ENCODE measurements at regions not wholly inside any gene's neighbourhood (a gene's known extent, or its start where the extent isn't known, plus 50 kb on each side); places are given as distances from the start of the nearest gene placed in this dataset.

- Histone ChIP-seq H3K4me1 (ENCODE audit: insufficient read depth, low read length, severe bottlenecking) (no peaks in the 10 kb centered on the region), H3F3A (ENCODE audit: insufficient read depth, low read length) (no peaks in the 10 kb centered on the region), H4K20me1 (ENCODE audit: insufficient read depth, low read length) (no peaks in the 10 kb centered on the region), H3K36me3 (ENCODE audit: insufficient read depth, low read length) (no peaks in the 10 kb centered on the region), H2AFZ (ENCODE audit: low read length) (no peak overlapping the region), H3K4me3 (ENCODE audit: low read depth, low read length, poor library complexity, severe bottlenecking) (no peak overlapping the region), H3K9me3 (ENCODE audit: low read length) (no peaks in the 10 kb centered on the region), H3K9me2 (ENCODE audit: low read depth, low read length) (no peaks in the 10 kb centered on the region), H3K27me3 (ENCODE audit: insufficient read depth, low read length) (no peaks in the 10 kb centered on the region; the same call in 1 of the 2 replicates), H3K27ac (ENCODE audit: low read depth, low read length, poor library complexity, severe bottlenecking) (no peak overlapping the region), H3K4me2 (ENCODE audit: low read length) (no peak overlapping the region), H3K9ac (ENCODE audit: low read length) (no peak overlapping the region), H3K79me2 (ENCODE audit: insufficient read depth, low read length) (no peaks in the 10 kb centered on the region)
- no peak for TF ChIP-seq EZH2 (IDR thresholded peaks at IDR 0.05; ENCODE audit: borderline replicate concordance, low read length)
- TF ChIP-seq, protein P1, sequence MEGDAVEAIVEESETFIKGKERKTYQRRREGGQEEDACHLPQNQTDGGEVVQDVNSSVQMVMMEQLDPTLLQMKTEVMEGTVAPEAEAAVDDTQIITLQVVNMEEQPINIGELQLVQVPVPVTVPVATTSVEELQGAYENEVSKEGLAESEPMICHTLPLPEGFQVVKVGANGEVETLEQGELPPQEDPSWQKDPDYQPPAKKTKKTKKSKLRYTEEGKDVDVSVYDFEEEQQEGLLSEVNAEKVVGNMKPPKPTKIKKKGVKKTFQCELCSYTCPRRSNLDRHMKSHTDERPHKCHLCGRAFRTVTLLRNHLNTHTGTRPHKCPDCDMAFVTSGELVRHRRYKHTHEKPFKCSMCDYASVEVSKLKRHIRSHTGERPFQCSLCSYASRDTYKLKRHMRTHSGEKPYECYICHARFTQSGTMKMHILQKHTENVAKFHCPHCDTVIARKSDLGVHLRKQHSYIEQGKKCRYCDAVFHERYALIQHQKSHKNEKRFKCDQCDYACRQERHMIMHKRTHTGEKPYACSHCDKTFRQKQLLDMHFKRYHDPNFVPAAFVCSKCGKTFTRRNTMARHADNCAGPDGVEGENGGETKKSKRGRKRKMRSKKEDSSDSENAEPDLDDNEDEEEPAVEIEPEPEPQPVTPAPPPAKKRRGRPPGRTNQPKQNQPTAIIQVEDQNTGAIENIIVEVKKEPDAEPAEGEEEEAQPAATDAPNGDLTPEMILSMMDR (IDR thresholded peaks at IDR 0.05; ENCODE audit: low read length), result no peak
Observed at GRCh38 chr13:97822377-97822776, 131.1 kb upstream of the IPO5 start.

GRCh38 chr13:97826421-97827012, 127.0 kb upstream of the IPO5 start:
- Histone ChIP-seq H3F3A (ENCODE audit: insufficient read depth, low read length) (no peaks in the 10 kb centered on the region), H3K4me2 (ENCODE audit: low read length) (no peak overlapping the region), H3K79me2 (ENCODE audit: insufficient read depth, low read length) (no peaks in the 10 kb centered on the region), H3K27ac (ENCODE audit: low read depth, low read length, poor library complexity, severe bottlenecking) (no peak overlapping the region), H3K4me1 (ENCODE audit: insufficient read depth, low read length, severe bottlenecking) (no peaks in the 10 kb centered on the region), H3K27me3 (ENCODE audit: insufficient read depth, low read length) (no peaks in the 10 kb centered on the region; the same call in 1 of the 2 replicates), H3K36me3 (ENCODE audit: insufficient read depth, low read length) (no peaks in the 10 kb centered on the region), H3K9ac (ENCODE audit: low read length) (no peak overlapping the region), H3K9me3 (ENCODE audit: low read length) (no peaks in the 10 kb centered on the region), H3K9me2 (ENCODE audit: low read depth, low read length) (no peaks in the 10 kb centered on the region), H2AFZ (ENCODE audit: low read length) (no peak overlapping the region), H4K20me1 (ENCODE audit: insufficient read depth, low read length) (no peaks in the 10 kb centered on the region), H3K4me3 (ENCODE audit: low read depth, low read length, poor library complexity, severe bottlenecking) (no peak overlapping the region)
- TF ChIP-seq EZH2 (IDR thresholded peaks at IDR 0.05; ENCODE audit: borderline replicate concordance, low read length), result no peak
- TF ChIP-seq, protein P1 (IDR thresholded peaks at IDR 0.05; ENCODE audit: low read length), result no peak

DNA sequence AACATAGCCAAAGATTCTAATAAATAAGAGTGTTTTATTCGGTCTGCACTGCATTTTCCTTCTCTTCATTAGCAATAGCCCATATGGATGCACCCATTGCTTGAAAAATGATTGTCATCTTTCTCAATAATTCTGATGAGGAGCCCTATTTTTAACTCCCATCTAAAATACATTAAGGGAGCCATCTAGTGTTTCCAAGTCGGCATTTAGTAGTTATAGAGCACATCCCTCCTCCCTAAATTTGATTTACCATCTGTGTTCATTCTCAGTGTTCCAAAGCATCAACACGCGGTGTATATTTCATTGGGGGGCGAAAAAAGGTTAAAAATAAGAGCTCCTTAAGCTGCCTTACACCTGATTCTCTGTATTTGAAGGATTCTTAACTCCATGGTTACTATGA, 119.2 kb upstream of the IPO5 start:
- Histone ChIP-seq H3K4me3 (ENCODE audit: low read depth, low read length, poor library complexity, severe bottlenecking) (no peak overlapping the region), H3K9ac (ENCODE audit: low read length) (no peak overlapping the region), H3K36me3 (ENCODE audit: insufficient read depth, low read length) (no peaks in the 10 kb centered on the region), H2AFZ (ENCODE audit: low read length) (no peak overlapping the region), H3K4me1 (ENCODE audit: insufficient read depth, low read length, severe bottlenecking) (no peaks in the 10 kb centered on the region), H3K27me3 (ENCODE audit: insufficient read depth, low read length) (no peaks in the 10 kb centered on the region), H3K4me2 (ENCODE audit: low read length) (no peak overlapping the region), H4K20me1 (ENCODE audit: insufficient read depth, low read length) (no peaks in the 10 kb centered on the region), H3K27ac (ENCODE audit: low read depth, low read length, poor library complexity, severe bottlenecking) (no peak overlapping the region), H3K9me2 (ENCODE audit: low read depth, low read length) (no peaks in the 10 kb centered on the region), H3K79me2 (ENCODE audit: insufficient read depth, low read length) (no peaks in the 10 kb centered on the region), H3K9me3 (ENCODE audit: low read length) (no peaks in the 10 kb centered on the region), H3F3A (ENCODE audit: insufficient read depth, low read length) (no peaks in the 10 kb centered on the region)
- TF ChIP-seq, protein P1 (IDR thresholded peaks at IDR 0.05; ENCODE audit: low read length), result no peak
- TF ChIP-seq EZH2 (IDR thresholded peaks at IDR 0.05; ENCODE audit: borderline replicate concordance, low read length), result no peak

Measured in OCI-LY1 (cell line).